HG03439 (cell line): ENCODE measurements at regions not wholly inside any gene's neighbourhood (a gene's known extent, or its start where the extent isn't known, plus 50 kb on each side); places are given as distances from the start of the nearest gene placed in this dataset.

Experiments
- ATAC-seq: cut with Tn5 transposase; IDR thresholded peaks from one replicate; pipeline ENCODE4 v1.9.1; 2021; ENCODE audit warnings: mild to moderate bottlenecking, moderate library complexity; ENCODE audit not compliant: unreplicated experiment

DNA sequence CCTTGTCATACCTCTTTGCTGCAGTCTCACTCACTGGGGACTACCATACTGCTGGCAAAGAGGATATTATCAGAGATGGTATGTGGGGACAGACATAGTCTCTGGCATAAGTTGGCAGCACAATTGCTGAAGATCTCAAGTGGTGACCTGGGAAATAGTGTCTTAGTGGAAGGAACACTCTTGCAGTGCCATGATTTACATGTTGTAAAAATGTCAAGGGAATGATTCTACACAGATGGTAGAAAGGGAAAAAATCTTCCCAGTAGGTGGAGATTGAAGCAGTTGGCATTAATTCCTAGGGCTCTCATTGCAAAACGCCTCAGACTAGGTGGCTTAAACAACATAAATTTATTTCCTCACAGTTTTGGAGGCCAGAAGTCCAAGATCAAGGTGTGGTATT lies 662.2 kb downstream of the DHX35 start:
- no peak for ATAC-seq

DNA sequence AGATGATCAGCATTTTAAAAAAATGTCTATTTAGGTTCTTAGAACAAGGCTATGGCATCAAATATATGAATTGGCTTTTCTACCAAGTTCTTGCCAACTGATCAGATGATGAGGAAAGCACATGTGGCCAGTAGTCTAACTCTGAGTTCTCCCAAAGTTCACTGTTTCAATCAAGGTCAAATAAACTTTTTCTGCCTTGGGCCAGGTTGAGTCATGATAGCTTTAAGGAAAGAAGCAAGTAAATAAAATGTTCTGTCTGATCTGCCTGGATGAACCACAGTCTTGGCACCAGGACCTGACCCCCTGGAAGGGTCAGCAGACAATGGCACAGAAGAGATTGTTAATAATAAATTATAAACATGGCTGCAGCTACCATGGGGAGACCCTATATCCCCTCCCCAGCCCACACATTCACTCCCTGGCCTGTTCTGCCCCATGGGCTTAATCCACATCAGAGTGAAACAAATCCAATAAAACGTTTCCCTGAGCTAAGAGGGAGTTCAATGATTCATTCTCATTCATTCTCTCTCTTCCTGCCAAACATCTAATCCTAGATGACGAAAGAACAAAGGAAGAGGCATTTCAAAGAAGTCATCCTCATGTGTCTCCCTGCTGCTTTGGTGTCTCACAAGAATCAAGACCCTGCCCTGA lies 661.6 kb downstream of the DHX35 start:
- no peak for ATAC-seq

DNA sequence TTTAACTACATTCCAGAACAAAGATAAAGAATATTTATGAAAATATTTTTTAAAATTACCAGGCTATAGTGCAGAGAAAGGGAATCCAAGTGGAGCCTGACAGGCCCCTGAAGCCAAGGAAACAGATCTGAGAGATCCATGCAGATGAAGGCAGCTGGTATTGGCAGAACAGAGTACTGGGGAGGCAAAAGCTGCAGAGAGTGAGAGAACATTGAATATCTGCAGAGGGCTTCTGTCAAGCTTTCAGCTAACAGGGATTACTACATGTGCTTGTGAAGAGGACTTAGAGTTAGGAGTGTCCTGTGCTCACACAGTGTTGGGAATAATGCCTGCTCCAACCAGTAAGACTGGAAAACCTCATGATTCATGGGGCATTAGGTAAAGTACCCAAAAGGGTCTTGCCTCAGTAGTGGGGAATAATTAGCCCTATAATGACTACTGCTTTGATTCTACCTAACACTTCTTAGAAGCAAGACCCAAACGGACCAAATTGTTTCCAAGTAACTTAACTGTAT lies 657.2 kb downstream of the DHX35 start:
- no peak for ATAC-seq

DNA sequence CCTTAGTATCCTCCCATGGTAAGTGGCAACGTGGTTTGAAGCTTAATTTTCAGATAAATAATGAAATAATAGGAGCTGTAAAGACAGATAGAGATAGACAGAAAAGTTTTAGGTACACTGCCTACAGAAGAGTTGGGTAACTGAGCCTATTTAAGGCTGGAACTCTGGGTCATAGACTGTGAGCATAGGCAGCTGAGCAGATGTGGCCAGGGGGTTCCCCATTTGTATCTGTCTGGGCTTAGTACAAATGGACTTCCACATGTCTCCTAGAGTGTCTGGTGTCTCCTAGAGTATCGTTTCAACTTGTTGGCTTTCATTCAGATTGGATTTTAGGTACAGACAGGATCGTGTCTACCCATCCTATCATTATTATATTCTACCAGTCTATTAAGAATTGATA lies 649.8 kb downstream of the DHX35 start:
- no peak for ATAC-seq

DNA sequence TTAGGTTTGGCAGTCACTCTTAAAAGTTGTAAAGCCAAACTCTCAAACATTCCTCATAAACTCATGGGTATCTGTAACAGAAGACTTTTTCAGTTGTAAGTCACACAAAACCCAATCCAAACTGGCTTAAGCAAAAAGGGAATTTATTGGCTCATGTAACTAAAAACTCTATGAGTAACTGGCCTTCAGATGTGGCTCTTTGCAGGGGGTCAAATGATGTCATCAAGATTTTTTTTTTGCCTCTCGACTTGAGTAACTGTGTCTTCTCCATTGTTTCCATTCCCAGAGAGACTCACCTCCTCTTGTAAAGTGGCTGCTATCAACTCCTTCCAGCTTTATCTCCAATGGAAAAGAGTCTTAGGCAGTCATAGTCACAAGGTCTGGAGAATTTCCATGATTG lies 645.0 kb downstream of the DHX35 start:
- no peak for ATAC-seq

DNA sequence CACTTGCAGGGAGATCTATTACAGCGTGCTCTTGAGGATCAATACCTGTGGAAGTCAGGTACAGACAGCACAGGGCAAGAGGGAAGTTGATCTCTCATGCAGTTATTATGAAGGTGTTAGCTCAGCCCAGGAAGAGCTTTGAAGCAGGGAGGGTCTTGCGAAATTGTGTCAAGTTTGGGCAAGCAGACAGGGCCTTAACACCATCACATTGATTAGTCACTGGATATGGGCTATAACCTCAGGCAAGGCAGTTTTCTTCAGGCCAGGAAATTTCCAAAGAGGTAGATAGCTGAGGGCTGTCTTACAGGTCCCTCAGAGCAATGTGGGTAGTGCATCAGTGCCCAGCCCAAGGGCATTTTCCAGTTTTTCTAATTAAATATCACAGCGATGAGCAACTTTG lies 643.8 kb downstream of the DHX35 start:
- ATAC-seq = no peak

DNA sequence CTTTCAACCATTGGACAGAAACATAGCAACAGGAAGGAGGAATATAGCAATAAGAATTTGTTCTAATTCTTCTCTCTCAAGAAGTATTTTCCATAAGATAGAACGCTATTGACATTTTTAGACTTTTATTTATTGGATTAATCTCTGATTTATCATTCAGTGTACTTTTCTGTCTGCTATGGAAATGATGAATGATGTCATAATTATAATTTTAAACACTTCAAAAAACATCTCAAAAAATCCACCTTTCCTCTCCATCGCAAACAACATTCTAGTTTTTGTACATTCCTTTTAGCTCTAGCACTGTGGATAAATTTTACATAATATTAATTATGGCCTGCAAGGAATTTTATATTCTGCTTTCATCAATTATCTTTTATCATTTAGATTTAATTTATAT lies 643.2 kb downstream of the DHX35 start:
- no peak for ATAC-seq

DNA sequence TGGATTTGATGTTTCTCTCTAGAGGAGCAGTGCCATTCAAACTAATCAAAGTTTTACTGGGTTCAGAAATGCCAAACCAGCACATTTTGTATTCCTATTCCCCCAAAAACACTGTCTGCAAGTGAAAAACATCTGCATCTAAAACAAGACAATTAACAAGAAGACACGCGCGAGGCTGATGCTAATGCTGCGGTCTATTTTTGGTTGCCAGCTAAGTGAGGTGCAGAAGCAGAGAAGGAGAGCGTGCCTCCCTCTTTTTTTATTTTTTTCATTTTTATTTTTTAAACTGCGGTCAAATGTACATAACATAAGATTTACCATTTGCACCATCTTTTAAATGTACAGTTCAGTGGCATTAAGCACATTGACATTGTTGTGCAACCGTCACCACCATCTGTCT lies 641.1 kb downstream of the DHX35 start:
- no peak for ATAC-seq

DNA sequence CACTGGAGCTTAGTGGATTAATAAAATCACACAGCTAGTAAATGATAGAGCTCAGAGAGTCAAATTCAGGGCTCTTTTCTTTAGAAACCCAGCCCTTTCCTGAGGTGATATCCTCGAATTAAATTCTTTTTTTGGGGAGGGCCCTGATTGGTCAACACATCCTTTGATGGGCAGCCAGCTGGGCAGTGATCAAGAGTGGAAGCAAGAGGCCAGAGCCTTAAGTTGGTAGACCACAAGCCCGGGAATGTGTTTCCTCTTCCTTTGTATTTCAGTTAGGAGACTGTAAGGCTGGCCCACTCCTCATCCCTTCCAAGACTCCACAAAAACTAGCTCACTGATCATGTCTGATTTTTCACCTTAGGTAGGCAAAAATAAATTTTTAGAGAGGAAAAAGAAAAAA lies 640.5 kb downstream of the DHX35 start:
- ATAC-seq = no peak

DNA sequence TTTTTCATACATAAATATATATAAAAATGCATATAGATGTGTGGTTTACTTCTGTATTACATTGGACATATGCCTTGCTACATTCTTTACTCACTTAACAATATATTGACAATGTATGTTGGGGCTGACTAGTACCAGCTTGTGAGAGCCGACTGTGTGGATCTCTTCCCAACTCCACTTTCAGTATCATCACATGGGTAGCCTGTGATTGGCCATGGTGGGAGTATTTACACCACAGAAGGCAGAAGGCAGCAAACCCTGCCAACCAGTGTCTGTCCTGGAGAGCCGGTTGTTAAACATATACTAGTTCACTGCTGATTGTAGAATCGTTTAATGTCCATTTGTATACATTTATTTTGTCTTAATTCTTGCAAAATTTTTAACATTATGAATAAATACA lies 638.7 kb downstream of the DHX35 start:
- ATAC-seq = no peak

DNA sequence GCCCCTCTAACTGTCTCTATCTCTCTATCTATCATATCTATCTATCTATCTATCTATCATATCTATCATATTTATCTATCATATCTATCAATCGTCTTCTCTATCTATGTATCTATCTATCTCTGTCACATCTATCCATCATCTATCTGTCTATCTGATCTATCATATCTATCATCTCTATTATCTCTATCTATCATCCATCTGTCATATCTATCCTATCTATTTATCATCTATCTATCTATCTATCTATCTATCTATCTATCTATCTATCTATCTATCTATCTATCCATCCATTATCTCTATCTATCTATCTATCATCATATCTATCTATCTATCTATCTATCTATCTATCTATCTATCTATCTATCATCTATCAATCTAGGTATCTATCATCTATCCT lies 638.0 kb downstream of the DHX35 start:
- ATAC-seq = no peak

DNA sequence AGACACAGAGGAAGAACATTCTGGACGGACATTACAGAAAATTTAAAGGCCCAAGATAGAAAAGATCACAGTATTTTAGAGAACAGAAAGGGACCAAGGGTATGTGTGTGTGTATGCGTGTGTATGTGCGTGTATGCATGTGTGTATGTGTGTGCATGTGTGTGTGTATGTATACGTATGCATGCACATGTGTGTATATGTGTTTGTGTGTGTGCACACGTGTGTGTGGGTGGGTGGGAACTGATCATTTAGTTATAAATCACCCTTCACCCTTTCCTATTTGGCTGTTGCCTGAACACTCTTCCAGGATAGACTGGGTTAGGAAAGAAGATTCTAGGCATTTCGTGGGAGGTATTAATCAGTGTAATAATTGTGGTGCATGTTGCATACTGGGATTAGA lies 634.4 kb downstream of the DHX35 start:
- no peak for ATAC-seq

DNA sequence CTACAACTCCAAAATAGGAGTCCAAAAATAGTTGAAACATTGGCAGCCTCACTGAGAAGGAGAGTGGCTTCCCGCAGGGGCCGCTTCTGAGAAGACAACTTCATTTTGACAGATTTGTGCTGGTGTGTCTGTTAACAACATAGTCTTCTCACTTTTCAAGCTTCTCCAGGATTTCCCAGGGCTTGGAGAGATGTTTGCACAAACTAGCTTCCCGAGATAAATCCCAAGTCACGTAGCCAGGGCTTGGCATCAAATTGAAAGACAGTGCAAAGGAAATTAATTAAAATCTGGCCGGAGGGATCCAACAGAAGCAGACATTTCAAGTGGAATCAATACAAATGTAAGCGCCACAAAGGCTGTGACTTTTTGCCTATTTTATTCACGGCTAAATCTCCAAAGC lies 630.2 kb downstream of the DHX35 start:
- ATAC-seq = no peak

DNA sequence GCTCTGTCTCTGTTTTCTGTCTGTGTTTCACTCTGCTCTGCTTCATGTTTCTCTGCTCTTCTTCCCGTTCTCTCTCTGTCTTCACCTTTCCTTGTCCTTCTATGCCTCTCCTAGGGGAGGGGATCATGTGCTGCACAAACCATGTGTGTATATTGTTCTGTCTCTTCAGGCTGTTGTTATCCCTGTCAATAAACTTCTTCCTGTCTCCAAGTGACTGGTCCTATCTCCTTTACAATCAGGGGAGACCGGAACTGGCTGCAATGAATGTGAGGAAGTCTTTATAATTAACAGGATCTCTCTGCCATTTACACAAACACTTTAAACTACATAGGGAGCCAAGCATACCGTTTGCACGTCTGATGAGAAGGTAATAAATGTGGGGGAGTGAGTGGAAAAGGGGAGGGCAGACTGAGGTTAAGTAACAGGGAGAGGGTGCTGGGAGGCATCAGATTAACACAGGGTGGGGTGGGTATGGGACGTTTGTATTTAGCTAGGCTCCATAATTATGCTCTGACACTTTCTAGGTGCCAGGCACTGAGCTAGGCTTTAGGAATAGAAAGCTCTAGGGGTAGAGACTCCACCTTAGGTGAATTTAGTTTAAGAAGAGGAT lies 626.1 kb downstream of the DHX35 start:
- no peak for ATAC-seq

DNA sequence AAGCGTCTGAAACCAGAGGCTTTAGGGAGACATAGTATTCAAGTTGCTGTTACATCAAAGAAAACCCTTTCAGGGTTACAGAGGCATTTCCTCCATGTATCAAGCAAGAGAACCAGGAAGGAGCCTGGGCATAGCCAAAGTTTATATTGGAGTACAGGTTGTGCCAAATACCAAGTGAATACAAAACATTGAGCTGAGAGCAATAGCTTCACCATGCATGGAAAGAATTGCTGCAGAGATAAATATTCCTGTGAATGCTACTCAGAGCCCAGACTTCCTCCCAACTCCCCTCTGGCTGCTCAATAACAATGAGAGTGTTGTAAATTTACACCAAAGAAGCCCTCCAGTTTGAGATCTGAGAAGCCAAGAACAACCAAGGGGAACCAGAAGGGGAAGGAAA lies 618.9 kb downstream of the DHX35 start:
- no peak for ATAC-seq

DNA sequence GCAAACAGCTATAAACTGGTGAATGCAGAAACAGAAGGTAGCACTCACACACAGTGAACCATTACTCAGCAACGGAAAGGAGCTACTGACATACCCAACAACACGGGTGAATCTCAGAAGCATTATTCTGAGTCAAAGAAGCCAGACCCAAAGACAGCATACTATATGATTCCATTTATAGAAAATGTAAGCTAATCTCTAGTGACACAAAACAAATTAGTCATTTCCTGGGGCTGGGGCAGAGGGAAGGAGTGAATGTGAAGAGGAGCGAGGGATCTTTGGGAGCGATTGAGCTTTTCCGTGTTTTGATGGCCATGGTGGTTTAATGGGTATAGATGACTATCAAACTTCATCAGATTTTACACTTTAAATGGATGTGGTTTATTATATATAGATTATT lies 614.6 kb downstream of the DHX35 start:
- ATAC-seq = no peak

DNA sequence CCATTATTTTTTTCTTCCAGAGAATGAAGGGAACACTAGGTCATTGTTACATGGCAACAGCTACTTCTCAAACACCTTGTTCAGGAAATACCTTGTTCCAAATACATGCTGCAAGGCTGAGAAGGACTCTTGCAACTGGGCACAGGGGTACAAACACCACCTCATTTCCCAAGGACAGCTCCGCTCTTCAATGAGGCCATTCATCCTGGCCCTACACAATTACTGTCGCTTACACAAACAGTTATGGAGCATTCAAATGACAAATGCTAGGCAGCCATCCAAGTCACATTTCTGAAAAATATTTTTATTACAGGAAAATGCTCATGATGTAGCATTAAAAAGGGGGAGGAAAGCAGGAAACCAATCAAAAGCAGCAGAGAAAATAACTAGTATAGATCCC lies 611.9 kb downstream of the DHX35 start:
- no peak for ATAC-seq

DNA sequence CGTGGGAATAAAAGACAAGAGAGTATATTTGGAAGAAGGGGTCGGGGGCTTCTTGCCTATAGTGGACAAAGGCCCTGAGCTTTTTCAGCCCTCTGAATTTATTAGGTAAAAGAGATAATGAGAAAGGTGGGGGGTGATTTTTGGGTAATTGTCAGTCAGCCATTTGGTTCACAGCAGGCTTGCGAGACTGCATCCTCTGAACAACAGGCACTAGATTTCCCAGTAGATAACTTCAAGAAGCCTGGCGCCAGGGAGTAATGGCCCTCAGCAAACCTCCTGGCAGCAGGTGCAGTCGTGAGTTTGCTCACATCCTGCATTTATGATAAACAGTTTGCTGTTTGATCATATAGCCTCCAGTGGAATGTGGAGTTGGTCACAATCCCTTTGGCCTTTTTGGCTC lies 609.0 kb downstream of the DHX35 start:
- ATAC-seq = no peak

DNA sequence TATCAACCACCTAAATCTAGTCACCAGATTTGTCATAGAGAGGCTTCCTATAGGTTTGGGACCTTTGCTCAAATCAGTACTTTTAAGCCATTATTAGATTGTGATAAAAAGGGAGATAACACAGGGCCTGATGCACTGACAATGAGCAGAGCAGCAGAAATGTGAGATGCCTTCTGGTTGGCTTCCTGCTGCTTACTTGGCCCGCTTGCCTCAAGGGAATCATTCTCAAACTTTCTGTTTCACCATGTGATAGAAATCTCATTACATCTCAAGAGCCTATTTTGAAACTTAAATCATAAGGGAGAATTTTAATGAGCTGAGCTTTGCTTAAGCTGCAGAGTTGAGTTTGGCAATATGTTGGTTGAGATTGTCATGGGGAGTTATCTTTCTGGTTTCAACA lies 606.0 kb downstream of the DHX35 start:
- no peak for ATAC-seq

DNA sequence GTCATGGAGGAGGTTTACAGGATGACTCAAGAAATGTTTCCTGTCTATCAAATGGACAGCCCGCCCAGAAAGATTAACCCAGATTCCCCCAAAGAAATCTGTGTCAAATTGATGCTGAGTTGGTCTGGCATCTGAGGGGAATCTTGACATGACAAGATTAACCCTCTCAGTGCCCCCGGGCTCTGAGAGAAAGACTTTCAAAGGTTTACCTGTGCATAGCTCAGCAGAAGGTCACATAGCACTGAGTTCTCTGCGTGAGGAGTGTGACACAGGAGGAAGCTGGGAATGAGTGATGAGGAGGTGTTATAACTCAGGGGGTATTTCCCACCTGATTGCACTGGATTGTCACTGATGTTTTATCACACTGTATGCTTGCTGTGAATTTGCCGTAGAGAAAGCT lies 601.2 kb downstream of the DHX35 start:
- ATAC-seq = peak; percentile 51

DNA sequence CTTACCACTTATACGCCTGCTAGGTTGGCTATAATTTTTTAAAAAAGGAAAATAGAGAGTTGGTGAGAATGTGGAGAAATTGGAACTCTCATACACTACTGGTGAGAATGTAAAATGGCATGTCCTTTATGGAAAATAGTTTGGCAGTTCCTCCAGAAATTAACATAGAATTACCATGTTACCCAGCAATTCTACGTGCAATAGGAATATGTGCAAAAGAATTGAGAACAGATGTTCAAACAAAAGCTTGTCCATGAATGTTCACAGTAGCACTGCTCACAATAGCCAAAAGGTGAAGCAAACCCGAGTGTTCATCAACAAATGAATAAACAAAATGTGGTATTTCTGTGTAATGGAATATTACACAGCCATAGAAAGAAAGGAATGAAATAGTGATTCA lies 592.2 kb downstream of the DHX35 start:
- no peak for ATAC-seq

DNA sequence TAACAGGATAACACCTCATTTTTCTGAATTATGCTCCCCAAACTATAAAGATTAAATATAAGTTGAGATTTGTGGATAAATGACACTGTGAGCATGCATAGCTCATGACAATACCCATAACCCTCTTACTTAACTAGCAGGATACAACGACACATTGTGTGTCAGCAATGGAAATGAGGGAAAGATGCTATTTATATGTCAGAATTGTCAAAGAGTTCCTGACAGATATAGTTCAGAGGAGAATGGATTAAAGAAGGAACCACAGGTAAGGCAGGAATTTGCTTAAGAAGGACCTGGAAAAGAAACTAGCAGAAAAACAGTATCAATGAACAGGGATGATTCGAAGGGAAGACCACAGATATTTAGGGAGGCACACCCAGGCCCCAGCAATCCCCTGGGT lies 591.0 kb downstream of the DHX35 start:
- no peak for ATAC-seq

DNA sequence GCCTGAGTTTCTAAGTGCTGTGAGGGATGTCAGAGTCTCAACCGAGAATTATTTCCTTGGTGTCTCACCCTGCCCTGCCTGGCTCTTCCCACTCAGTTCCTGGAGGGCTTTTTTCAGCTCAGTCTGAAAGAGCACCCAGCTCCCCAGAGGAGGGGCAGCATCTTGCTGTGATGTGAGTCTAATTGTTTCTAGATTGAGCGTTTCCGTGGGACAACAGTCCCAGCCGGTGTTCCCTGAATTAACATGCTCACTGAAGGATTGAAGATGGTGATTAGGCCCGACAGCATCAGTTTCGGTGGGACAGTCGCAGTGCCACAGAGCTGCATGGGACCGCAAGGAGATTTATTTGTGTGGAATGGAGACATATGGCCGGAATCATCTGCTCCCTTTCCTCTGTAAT lies 587.6 kb downstream of the DHX35 start:
- ATAC-seq = no peak
